Activated CD4-positive, alpha-beta T cell treated with anti-CD3 and anti-CD28 coated beads, Interleukin-2, amount 10 ng/mL, durations not matched to agents 7 days and 5 days (primary cell): ENCODE measurements at regions not wholly inside any gene's neighbourhood (a gene's known extent, or its start where the extent isn't known, plus 50 kb on each side); places are given as distances from the start of the nearest gene placed in this dataset.

Source experiments
- CTCF ChIA-PET: fragments of 350-600 bp; sonication (Branson Sonifier 250); formaldehyde crosslinking; loops from one replicate; lab custom pipeline; 2021; ENCODE audit warnings: antibody characterized with exemption; lab: Charles Lee
- POLR2A ChIA-PET: fragments of 350-600 bp; sonication (Branson Sonifier 250); formaldehyde crosslinking; loops from one replicate; lab custom pipeline; 2021; ENCODE audit warnings: antibody characterized with exemption; lab: Charles Lee
- DNase-seq: peaks from one replicate; pipeline ENCODE4 v3.0.0-alpha.2; 2020
- H3K27ac Mint-ChIP-seq: one replicate; pipeline ENCODE4 v1.8.0; 2021; ENCODE audit warnings: mild to moderate bottlenecking, moderate library complexity, mixed read lengths
- H3K27me3 Mint-ChIP-seq: one replicate; pipeline ENCODE4 v1.8.0; 2021; ENCODE audit warnings: mixed read lengths
- H3K36me3 Mint-ChIP-seq: one replicate; pipeline ENCODE4 v1.8.0; 2021; ENCODE audit warnings: low read depth, mixed read lengths
- H3K4me1 Mint-ChIP-seq: one replicate; pipeline ENCODE4 v1.8.0; 2021; ENCODE audit warnings: mixed read lengths
- H3K4me3 Mint-ChIP-seq: one replicate; pipeline ENCODE4 v1.8.0; 2021; ENCODE audit warnings: mild to moderate bottlenecking, moderate library complexity, mixed read lengths
- H3K9me3 Mint-ChIP-seq: one replicate; pipeline ENCODE4 v1.8.0; 2021; ENCODE audit warnings: mixed read lengths

DNA sequence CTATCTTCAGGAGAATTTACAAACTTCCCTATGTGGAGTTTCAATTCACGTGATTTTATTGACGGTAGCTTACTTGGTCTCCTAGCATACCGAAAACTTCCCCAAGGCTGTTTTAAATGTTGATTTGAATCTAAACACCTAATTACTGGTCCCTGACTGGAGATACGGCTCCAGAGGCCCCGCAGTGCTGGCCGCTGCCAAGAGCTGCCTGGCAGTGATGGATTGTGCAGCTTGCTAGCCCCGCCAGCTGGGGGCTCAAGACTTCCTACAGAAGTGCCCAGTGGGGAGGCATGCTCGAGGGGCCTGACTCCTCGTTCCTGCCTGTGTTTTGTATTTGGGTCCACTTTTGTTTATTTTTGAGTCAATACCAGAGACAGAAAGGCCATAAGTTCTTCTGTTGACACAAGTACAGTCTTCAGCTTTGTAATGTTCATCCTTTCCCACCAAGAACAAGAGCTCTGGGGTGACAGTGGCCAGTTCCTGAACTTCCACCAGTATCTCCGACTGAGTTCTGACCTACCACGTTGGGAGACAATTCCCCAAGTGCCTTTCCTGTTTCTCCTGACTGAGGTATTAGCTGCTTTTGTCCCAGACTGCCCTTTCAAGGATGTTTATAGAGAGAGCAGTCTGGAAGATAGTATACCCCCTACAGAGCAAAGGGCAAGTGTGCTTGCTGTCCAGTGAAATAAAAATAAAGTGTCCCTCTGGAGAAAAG, 80.7 kb upstream of the CXCL12 start:
- ChIA-PET POLR2A (no interaction called here), CTCF (no interaction called here)
- Mint-ChIP-seq H3K36me3 (no peaks in the 10 kb centered on the region), H3K4me1 (no peaks in the 10 kb centered on the region), H3K27ac (no peak overlapping the region), H3K27me3 (peaks cover 2% of the 10 kb centered on the region), H3K4me3 (no peak overlapping the region), H3K9me3 (no peaks in the 10 kb centered on the region)
- no peak for DNase-seq

DNA sequence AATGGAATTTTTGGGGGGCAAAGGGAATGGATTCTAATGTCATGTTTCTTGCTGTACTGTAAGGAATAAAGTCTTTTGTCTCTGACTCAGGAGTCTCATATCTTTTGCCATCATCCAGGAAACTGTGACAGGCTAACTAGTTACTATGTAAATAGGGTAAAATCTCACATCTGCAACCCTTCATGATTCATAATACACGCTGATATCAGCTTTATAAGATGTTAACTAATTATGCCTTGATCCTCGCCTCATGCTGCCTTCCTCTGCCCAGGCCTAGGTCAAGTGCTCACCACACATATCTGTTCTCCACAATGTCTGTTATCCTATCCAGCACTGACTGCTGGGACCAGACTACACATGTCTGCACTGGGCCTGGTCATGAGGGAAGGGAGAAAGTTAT, 81.3 kb upstream of the CXCL12 start:
- Mint-ChIP-seq H3K36me3 (no peaks in the 10 kb centered on the region), H3K4me3 (no peak overlapping the region), H3K9me3 (no peaks in the 10 kb centered on the region), H3K4me1 (no peaks in the 10 kb centered on the region), H3K27me3 (peaks cover 2% of the 10 kb centered on the region), H3K27ac (no peak overlapping the region)
- CTCF ChIA-PET: no interaction called here
- POLR2A ChIA-PET: no interaction called here
- DNase-seq: no peak

- Mint-ChIP-seq H3K4me3 (no peak overlapping the region), H3K9me3 (no peaks in the 10 kb centered on the region), H3K4me1 (no peaks in the 10 kb centered on the region), H3K36me3 (no peaks in the 10 kb centered on the region), H3K27ac (no peak overlapping the region), H3K27me3 (peaks cover 2% of the 10 kb centered on the region)
- ChIA-PET POLR2A (no interaction called here), CTCF (no interaction called here)
- DNase-seq: no peak
Observed at GRCh38 chr10:44467090-44467489, 82.2 kb upstream of the CXCL12 start.

GRCh38 chr10:44467900-44468299, 83.0 kb upstream of the CXCL12 start:
- POLR2A ChIA-PET: no interaction called here
- CTCF ChIA-PET: no interaction called here
- peaks cover 2% of the 10 kb centered on the region for H3K27me3 Mint-ChIP-seq
- H3K4me1 Mint-ChIP-seq: no peaks in the 10 kb centered on the region
- H3K9me3 Mint-ChIP-seq: no peaks in the 10 kb centered on the region
- no peak overlapping the region for H3K4me3 Mint-ChIP-seq
- no peaks in the 10 kb centered on the region for H3K36me3 Mint-ChIP-seq
- H3K27ac Mint-ChIP-seq: no peak overlapping the region
- no peak for DNase-seq

GRCh38 chr10:44468525-44468924, 83.6 kb upstream of the CXCL12 start:
- Mint-ChIP-seq H3K4me1 (no peaks in the 10 kb centered on the region), H3K9me3 (no peaks in the 10 kb centered on the region), H3K36me3 (no peaks in the 10 kb centered on the region), H3K27ac (no peak overlapping the region), H3K27me3 (peaks cover 2% of the 10 kb centered on the region), H3K4me3 (no peak overlapping the region)
- POLR2A ChIA-PET: no interaction called here
- no peak for DNase-seq
- CTCF ChIA-PET: interaction anchor here (0.9 kb wide), 1 partner anchor 11 kb away, joined by 3 read pairs; no protein-coding TSS in a partner anchor

GRCh38 chr10:44468965-44469364, 84.1 kb upstream of the CXCL12 start:
- Mint-ChIP-seq H3K27ac (no peak overlapping the region), H3K4me3 (no peak overlapping the region), H3K27me3 (peaks cover 2% of the 10 kb centered on the region), H3K9me3 (no peaks in the 10 kb centered on the region), H3K36me3 (no peaks in the 10 kb centered on the region), H3K4me1 (no peaks in the 10 kb centered on the region)
- no peak for DNase-seq
- ChIA-PET POLR2A (no interaction called here), CTCF (interaction anchor here (0.9 kb wide), 1 partner anchor 10 kb away, joined by 3 read pairs; no protein-coding TSS in a partner anchor)

DNA sequence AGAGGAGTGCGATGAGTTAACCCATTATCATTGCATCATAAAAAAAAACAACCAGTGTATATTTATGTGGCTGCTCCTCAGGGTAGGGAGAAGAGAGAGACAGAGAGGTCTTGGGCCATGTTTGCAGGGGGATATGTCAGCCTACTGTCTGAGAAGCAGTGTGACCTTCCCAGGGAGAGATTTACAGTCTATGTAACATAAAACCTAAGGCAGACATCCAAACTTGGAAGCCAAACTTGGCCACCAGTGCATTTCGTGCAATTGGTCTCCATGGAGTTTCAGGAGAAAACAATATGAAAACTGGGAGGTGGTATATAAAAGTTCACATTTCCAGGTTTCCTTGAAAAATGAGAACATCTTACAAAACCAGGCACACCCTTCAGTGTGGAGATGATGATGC, 85.9 kb upstream of the CXCL12 start:
- Mint-ChIP-seq H3K27me3 (no peaks in the 10 kb centered on the region), H3K4me3 (no peak overlapping the region), H3K36me3 (no peaks in the 10 kb centered on the region), H3K4me1 (no peaks in the 10 kb centered on the region), H3K9me3 (no peaks in the 10 kb centered on the region), H3K27ac (no peak overlapping the region)
- ChIA-PET CTCF (no interaction called here), POLR2A (no interaction called here)
- DNase-seq: no peak

GRCh38 chr10:44471410-44471809, 86.5 kb upstream of the CXCL12 start:
- DNase-seq: no peak
- Mint-ChIP-seq H3K4me1 (no peaks in the 10 kb centered on the region), H3K36me3 (no peaks in the 10 kb centered on the region), H3K27me3 (no peaks in the 10 kb centered on the region), H3K9me3 (no peaks in the 10 kb centered on the region), H3K27ac (no peak overlapping the region), H3K4me3 (no peak overlapping the region)
- POLR2A ChIA-PET: no interaction called here
- CTCF ChIA-PET: no interaction called here

- Mint-ChIP-seq H3K9me3 (no peaks in the 10 kb centered on the region), H3K36me3 (no peaks in the 10 kb centered on the region), H3K4me3 (no peak overlapping the region), H3K27me3 (no peaks in the 10 kb centered on the region), H3K27ac (no peak overlapping the region), H3K4me1 (no peaks in the 10 kb centered on the region)
- CTCF ChIA-PET: no interaction called here
- DNase-seq: no peak
- POLR2A ChIA-PET: no interaction called here
Observed at GRCh38 chr10:44473146-44473545, 88.2 kb upstream of the CXCL12 start.

DNA sequence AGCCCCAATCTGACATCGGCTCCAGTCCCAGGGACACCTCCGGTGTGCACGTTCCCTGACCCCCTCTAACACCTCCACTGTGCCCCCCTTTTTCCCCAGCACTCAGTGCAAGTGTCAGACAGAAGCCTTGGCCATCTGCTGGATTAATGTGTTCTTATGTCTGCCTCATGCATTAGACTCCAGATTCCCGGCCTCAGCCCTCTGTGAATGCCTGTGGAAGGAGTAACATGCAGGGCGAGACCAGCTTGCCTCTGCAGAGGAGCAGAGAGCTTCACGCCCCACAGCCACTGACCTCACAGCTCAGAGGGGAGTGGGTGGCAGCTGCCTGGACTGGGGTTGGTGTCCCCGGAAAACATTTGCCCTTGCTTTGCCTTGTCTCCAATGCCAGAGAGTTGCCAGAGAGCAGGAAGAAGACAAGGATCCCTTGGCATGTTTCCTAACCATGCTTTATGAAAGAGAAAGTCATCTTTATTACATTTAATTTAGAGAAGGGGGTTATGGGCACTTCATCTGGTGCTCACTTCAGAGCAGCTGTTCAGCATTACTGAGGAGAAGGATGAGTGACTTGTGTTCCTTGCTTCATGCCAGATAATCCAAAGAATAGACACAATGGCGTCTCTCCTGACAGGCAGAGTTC, 91.6 kb upstream of the CXCL12 start:
- ChIA-PET CTCF (no interaction called here), POLR2A (no interaction called here)
- no peak for DNase-seq
- Mint-ChIP-seq H3K4me1 (no peaks in the 10 kb centered on the region), H3K9me3 (no peaks in the 10 kb centered on the region), H3K27ac (no peak overlapping the region), H3K27me3 (no peaks in the 10 kb centered on the region), H3K4me3 (no peak overlapping the region), H3K36me3 (no peaks in the 10 kb centered on the region)

DNA sequence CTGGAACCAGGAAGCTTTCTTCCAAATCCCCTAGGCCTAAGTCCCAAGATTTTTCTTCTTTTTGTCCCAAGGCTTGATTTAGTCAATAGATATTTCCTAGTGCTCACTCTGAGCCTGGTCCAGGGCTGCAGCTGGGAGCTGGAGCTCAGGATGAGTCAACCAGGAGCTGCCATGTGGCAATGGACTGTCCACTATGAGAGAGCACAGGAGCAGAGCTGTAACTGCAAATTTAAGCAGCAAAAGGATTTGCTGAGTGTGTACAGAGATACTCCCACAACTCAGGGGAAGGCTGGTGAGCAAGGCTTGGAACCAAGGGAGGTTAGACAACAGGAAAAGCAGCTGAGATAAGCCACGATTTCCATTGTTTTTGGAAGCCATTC, 92.1 kb upstream of the CXCL12 start:
- Mint-ChIP-seq H3K27ac (no peak overlapping the region), H3K4me3 (no peak overlapping the region), H3K9me3 (no peaks in the 10 kb centered on the region), H3K36me3 (no peaks in the 10 kb centered on the region), H3K27me3 (no peaks in the 10 kb centered on the region), H3K4me1 (no peaks in the 10 kb centered on the region)
- POLR2A ChIA-PET: no interaction called here
- CTCF ChIA-PET: no interaction called here
- DNase-seq: no peak

DNA sequence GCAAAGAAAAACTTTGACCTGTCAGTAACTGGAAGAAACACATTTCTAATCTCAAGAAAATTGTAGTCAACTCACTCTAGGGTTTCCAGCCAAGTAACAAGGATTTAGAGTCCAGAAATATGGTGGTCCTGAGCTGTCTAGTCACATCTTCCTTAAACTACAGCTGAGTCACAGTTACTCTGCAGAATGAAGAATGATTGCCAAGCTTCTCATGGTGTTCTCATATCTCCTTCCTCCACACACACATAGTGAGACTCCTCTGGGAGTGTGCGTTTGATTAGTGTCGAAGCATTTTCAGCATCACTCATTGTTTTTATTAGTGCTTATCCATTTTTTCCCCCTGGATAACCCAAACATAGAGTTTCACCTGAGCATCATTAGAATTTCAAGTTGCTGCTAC, 93.1 kb upstream of the CXCL12 start:
- no peaks in the 10 kb centered on the region for H3K4me1 Mint-ChIP-seq
- no peaks in the 10 kb centered on the region for H3K27me3 Mint-ChIP-seq
- ChIA-PET CTCF (no interaction called here), POLR2A (no interaction called here)
- H3K36me3 Mint-ChIP-seq: no peaks in the 10 kb centered on the region
- H3K27ac Mint-ChIP-seq: no peak overlapping the region
- H3K4me3 Mint-ChIP-seq: no peak overlapping the region
- H3K9me3 Mint-ChIP-seq: no peaks in the 10 kb centered on the region
- DNase-seq: no peak

DNA sequence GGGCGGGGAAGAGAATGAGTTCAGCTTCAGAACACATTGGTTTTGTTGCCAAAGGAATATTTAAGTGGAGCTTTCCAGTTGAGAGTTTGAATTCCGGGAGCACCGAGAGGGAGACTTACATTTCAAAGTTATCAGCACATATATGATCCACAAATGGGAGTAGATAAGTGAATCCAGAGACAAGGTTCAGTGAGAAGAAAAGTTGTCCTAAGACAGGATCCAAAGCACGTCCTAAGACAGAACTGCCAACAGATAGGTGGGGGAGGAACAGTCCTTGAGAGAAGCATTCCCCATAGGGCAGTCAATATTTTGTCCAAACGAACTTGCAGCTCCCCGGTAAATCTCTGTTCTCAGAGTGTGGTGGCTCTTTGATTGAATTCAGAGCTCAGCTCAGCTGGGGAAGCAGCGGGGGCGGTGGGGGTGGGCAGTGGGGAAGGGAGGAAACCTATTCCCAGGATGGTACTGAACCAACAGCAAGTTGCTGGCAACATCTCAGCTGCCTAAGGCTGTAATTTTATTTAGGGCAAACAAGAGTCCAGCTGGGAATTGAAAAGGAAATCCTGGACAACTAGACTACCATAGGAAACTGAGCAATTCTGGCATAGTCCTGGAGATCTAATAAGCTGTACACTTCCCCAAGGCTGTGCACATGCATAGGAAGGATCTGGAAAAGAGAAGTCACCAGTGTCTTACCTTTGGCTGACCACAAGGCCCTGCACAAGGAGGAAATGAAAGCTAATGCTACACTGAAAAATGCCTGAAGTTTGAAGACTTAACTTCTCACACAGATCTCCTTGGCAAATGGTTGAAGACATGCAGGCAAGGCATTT, 94.2 kb upstream of the CXCL12 start:
- no peaks in the 10 kb centered on the region for H3K36me3 Mint-ChIP-seq
- H3K27me3 Mint-ChIP-seq: no peaks in the 10 kb centered on the region
- no peaks in the 10 kb centered on the region for H3K4me1 Mint-ChIP-seq
- no peaks in the 10 kb centered on the region for H3K9me3 Mint-ChIP-seq
- no peak overlapping the region for H3K27ac Mint-ChIP-seq
- ChIA-PET CTCF (interaction anchor here (1.0 kb wide), 1 partner anchor 10 kb away, joined by 3 read pairs; no protein-coding TSS in a partner anchor), POLR2A (no interaction called here)
- H3K4me3 Mint-ChIP-seq: no peak overlapping the region
- DNase-seq: no peak
